AG10803 (cell line): ENCODE measurements at regions not wholly inside any gene's neighbourhood (a gene's known extent, or its start where the extent isn't known, plus 50 kb on each side); places are given as distances from the start of the nearest gene placed in this dataset.

Experiments used
- DNase-seq: peaks from one replicate; pipeline ENCODE4 v3.0.0; 2010; ENCODE audit warnings: low read depth
- H3K4me3 ChIP-seq: 2 replicates; pipeline ENCODE4 v1.5.1; 2011; ENCODE audit warnings: mild to moderate bottlenecking, low read length, control low read depth
- CTCF ChIP-seq: conservative IDR thresholded peaks from 2 replicates; pipeline ENCODE4 v1.5.1; 2011; ENCODE audit warnings: mild to moderate bottlenecking, low read length, control low read depth, inconsistent platforms

GRCh38 chr13:74892096-74892495, 589.9 kb downstream of the TBC1D4 start:
- no peak for DNase-seq
- TF ChIP-seq CTCF: no peak
- H3K4me3 ChIP-seq: no peak overlapping the region

DNA sequence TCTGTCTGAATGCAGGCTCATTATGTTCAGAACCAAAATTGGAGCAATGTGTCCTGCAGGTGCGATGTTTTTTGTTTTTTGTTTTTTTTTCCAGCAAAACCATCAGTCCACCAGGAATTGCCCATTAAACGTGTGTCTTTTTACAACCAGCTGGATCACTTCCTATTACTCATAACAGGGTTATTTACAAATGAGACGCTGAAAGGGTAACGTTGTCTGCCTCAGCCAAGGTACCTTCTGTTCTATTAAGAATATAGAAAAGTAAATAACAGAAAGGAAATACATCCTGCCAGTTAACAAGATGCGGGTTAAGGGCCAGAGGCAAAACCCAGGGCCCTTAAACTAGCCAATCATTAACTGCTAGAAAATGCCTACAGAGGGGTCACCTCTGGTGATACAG, 590.4 kb downstream of the TBC1D4 start:
- H3K4me3 ChIP-seq: no peak overlapping the region
- DNase-seq: no peak
- no peak for TF ChIP-seq CTCF

DNA sequence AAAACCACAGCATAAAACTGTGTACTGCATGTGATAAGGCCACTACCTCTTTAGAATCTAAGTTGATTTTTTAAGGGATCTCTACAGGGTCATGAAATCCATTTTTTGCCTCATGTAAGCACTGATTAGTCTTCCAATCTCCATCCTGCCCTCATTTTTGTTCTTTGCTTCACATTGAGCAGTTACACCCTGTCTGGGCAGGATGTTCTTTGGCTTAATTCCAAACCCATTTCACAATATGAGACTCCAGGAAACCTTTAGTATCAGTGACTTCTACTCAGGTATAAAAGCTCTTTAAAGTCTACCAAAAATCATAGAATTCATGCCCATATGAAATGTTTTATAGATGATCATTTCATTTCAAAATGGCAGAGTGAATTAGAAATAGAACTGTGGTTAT, 592.6 kb downstream of the TBC1D4 start:
- no peak for TF ChIP-seq CTCF
- H3K4me3 ChIP-seq: no peak overlapping the region
- no peak for DNase-seq

GRCh38 chr13:74886502-74886901, 595.5 kb downstream of the TBC1D4 start:
- TF ChIP-seq CTCF: no peak
- DNase-seq: peak; percentile 42
- H3K4me3 ChIP-seq: no peak overlapping the region

DNA sequence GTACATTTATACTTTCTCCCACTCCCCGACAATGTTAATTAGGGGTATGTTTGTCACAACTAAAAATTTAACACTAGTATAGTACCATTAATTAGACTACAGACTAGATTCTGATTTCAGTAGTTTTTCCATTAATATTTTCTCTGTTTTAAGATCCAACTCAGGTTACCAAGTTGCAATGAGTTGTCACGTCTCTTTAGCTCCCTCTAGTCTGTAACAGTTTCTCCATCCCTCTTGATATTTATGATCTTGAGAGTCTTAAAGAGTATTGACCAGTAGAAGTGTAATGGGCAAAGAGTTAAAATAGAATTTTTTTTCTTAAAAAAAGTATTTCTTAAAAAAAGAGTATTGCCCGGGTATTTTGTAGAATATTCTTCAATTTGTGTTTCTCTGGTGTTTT, 598.1 kb downstream of the TBC1D4 start:
- DNase-seq: no peak
- no peak for TF ChIP-seq CTCF
- H3K4me3 ChIP-seq: no peak overlapping the region

DNA sequence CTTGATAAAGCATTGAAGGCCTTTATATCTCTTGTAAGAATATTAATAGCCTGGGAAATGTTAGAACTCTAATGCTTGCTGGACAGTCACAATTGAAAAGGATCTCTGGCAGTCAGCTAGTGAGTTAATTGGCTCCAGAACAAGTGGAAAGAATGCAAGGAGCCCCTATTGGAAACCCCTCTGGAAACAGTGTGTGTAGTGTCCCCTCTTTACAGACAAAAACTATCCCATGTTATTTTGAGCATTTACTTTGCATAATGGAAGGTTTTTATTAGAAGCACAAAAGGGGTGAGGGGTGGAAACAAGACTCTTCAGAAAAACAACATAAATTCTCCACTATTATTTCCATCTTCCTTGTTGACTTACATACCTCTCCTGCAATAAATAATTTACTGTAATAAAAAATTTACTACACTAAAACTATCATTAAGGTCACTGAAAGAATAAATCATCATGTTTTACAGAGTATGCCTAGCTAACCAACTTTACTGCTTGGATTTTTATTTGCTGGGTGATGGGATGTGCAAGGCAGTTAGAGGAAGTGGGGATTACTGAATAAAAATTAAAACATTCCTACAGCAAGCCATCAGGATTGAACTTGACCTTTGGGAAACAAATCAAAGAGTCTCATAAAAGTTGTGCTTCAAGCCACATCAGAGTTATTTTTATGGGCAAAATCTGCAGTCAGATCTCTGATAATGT, 610.4 kb downstream of the TBC1D4 start:
- DNase-seq: peak; percentile 11
- H3K4me3 ChIP-seq: no peak overlapping the region
- TF ChIP-seq CTCF: no peak

DNA sequence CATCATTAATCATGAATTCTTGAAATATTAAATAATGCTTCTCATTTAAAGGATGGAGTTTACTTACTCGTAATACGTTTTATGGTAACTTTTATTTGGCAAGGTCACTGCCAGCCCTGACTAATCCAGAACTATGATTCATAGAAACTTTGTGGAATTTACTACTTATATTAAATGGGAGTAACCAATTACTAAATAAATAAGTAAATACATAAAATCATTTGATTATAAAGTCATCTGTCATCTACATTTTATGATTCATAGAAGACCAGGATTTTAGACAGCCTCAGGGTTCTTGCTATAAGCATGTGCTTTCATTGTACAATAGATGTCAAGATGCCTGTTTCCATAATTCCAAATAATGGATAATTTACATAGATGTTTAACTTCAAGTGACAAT, 611.1 kb downstream of the TBC1D4 start:
- no peak overlapping the region for H3K4me3 ChIP-seq
- DNase-seq: no peak
- no peak for TF ChIP-seq CTCF
